Left kidney (tissue), 1 donor: ENCODE measurements at regions not wholly inside any gene's neighbourhood (a gene's known extent, or its start where the extent isn't known, plus 50 kb on each side); places are given as distances from the start of the nearest gene placed in this dataset.

ENCODE experiments used
- DNase-seq: peaks from one replicate; pipeline ENCODE4 v3.0.0-alpha.2; 2013

GRCh38 chr3:3560591-3561311, 238.5 kb upstream of the LRRN1 start:
- no peak for DNase-seq

- no peak for DNase-seq
Observed at GRCh38 chr3:3559786-3560185, 239.4 kb upstream of the LRRN1 start.

GRCh38 chr3:3556078-3556477, 243.2 kb upstream of the LRRN1 start:
- no peak for DNase-seq

- no peak for DNase-seq
Observed at GRCh38 chr3:3553236-3553635, 246.0 kb upstream of the LRRN1 start.

- no peak for DNase-seq
Observed at GRCh38 chr3:3552761-3553160, 246.5 kb upstream of the LRRN1 start.

GRCh38 chr3:3551981-3552380, 247.2 kb upstream of the LRRN1 start:
- DNase-seq: no peak

GRCh38 chr3:3545360-3545759, 253.9 kb upstream of the LRRN1 start:
- DNase-seq: no peak

- no peak for DNase-seq
Observed at GRCh38 chr3:3538451-3538850, 260.8 kb upstream of the LRRN1 start.

- DNase-seq: no peak
Observed at GRCh38 chr3:3532508-3532907, 266.7 kb upstream of the LRRN1 start.

GRCh38 chr3:3531476-3531875, 267.8 kb upstream of the LRRN1 start:
- DNase-seq: no peak

GRCh38 chr3:3519266-3519665, 280.0 kb upstream of the LRRN1 start:
- no peak for DNase-seq

- no peak for DNase-seq
Observed at GRCh38 chr3:3516996-3517395, 282.2 kb upstream of the LRRN1 start.

GRCh38 chr3:3516384-3516783, 282.8 kb upstream of the LRRN1 start:
- DNase-seq: no peak

GRCh38 chr3:3509665-3510064, 289.6 kb upstream of the LRRN1 start:
- no peak for DNase-seq

GRCh38 chr3:3504686-3505085, 294.5 kb upstream of the LRRN1 start:
- DNase-seq: no peak

GRCh38 chr3:3503411-3503810, 295.8 kb upstream of the LRRN1 start:
- DNase-seq: no peak

GRCh38 chr3:3499987-3500386, 299.2 kb upstream of the LRRN1 start:
- no peak for DNase-seq

GRCh38 chr3:3499012-3499562, 300.1 kb upstream of the LRRN1 start:
- no peak for DNase-seq

GRCh38 chr3:3495611-3496010, 303.6 kb upstream of the LRRN1 start:
- no peak for DNase-seq

- DNase-seq: no peak
Observed at GRCh38 chr3:3476669-3477068, 297.2 kb upstream of the CRBN start.

GRCh38 chr3:3468596-3468995, 289.1 kb upstream of the CRBN start:
- no peak for DNase-seq

- DNase-seq: no peak
Observed at GRCh38 chr3:3464131-3464530, 284.6 kb upstream of the CRBN start.

- DNase-seq: no peak
Observed at GRCh38 chr3:3461317-3461716, 281.8 kb upstream of the CRBN start.

GRCh38 chr3:3448468-3448867, 269.0 kb upstream of the CRBN start:
- no peak for DNase-seq
